GM21717 (cell line): ENCODE measurements at regions not wholly inside any gene's neighbourhood (a gene's known extent, or its start where the extent isn't known, plus 50 kb on each side); places are given as distances from the start of the nearest gene placed in this dataset.

ENCODE experiments used
- ATAC-seq: cut with Tn5 transposase; IDR thresholded peaks from one replicate; pipeline ENCODE4 v1.9.1; 2021; ENCODE audit warnings: mild to moderate bottlenecking, moderate library complexity; ENCODE audit not compliant: unreplicated experiment

DNA sequence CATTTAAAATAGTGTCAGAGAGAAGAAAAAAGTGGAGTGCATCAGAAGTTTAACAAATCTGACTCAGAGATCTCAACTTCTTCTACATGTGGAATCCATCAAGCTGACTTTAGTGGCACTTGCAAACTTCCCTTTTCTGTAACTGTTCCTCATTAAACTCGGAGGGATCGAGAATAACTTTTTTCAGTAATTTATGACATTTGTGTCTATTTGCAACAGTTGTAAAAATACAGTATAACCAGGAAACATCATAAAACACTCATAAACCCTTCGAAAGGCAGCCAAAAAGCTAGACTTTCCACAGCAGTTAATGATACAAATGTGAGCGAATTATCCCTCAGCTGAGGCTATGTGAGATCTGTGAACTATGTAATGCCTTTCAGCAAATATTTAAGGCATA, 1936.8 kb upstream of the SEL1L start:
- no peak for ATAC-seq

DNA sequence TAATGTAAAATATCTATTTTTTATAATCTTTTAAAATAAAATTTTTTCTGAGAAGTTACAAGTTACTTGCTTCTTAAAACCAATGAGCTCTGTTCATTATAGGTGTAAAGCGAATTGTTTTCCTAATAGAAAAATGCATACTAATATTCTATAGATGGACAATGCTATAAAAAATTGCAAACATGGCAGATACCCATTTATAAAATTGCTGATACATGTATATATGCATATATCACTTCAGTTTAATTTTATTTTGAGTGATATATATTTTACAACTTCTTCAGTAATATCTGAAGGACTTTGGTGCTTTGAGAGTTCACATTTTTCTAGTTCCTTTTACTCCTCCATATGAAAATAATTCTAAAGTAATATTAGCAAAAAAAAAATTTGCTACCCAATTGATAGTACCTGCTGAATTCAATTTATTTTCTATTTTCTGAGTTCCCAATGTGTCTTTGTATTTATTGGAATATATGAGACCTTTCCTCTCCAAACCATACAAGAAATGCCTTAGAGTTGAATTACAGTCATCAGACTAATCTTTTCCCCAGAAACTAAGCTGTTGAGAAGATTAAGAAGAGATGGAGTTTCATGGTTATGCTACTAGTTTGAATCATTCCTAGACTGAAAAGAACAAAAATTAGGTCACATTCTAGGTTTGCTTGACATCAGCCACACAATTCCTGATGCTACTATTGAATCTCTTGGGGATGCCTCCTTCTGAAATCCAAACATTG, 1937.5 kb upstream of the SEL1L start:
- ATAC-seq, result no peak

DNA sequence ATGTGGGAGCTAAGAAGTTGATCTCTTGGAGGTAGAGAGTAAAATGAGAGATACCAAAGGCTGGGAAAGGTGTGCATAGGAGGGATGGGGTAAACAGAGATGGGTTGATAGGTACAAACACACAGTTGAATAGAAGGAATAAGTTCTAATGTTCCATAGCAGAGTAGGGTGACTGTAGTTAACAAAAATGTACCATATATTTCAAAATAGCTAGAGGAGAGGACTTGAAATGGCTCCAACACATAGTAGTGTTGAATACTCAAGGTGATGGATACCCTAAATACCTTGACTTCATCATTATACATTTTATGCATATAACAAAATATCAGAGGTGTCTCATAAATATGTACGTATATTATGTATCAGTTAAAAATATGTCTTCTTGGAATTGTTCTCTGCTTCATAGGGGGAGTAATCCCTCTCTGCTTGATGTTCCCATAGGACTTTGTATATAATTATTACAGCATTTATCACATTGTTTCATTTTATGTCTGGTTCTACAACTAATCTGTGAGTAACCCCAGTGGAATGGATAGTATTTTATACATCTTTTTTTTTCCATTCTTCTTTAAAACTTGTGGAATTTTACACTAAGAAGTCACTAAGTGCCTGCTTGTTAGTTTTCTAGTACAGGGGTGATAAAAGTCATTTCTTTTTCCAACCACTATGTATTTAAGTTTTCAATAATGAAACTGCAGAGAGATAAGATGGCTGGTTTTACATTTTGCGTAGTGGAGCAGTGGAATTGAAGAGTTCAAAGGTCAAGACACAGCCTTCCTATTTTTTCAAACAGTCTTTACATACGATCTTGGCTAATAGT, 1940.0 kb upstream of the SEL1L start:
- ATAC-seq, result no peak

DNA sequence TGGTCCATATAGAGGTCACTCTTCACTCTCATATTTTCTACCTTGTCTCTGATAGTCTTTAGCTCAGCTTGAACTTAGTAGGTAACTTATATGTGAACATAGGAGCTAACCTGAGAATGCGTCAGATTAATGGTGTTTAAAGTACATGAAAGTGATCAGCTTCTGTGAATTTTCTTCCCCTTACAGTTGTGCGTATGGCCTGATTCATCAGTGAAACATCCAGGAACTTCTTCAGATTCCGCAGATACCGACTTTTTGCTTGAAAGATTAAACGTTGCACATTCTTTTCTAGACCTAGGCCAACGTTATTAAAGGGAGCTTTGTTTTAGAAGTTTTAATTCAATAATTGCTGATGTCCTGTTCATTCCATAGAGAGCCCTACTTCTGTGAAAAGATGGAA, 1945.1 kb upstream of the SEL1L start:
- ATAC-seq, result no peak

DNA sequence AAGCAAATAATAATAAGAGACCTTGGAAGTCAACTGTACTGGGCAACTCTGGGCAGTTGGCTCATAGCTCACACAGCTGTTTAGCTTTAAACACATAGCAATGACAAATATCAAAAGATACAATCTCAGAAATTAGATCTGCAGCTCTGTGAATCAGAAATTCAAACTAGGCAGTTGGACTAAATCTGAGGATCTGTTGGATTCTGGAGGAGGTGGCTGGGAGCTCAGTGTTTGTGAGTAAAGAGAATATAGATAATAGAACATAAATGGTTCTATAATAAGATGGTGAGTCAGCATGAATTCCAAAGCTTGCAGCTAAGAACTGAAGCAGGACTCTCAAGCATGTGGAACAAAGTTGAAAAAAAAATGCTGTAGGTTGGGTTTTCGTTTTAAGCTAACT, 1949.4 kb upstream of the SEL1L start:
- no peak for ATAC-seq

DNA sequence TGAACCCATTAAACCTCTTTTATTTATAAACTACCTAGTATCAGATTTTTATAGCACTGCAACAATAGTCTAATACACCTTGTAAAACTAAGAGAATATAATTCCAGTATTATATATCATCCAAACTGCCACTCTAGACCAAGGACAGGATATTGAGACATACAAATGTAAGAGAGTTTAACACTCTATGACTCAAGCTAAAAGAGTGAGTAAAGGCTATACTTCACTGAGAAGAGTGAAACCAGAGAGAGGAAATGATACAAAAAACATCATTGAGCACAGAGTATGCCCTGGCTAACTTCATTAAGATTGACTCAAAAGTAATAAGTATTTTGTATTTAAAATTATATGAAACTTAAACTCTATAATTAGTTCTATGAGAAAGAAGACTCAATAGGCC, 1951.9 kb upstream of the SEL1L start:
- no peak for ATAC-seq

DNA sequence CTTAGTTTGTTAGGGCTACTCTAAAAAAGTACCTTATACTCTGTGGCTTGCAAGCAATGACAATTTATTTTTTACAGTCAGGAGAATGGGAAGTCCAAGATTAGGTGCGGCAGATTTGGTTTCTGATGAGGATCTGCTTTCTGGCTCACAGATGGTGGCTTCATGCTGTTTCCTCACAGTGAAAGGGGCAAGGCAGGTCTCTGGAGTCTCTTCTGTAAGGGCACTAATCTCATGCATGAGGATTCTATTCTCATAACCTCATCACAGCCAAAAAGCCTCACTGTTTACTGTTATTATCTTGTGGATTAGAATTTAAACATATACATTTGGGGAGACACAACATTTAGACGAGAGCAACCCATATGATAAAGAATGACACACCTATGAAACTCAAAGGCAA, 1957.4 kb upstream of the SEL1L start:
- no peak for ATAC-seq

DNA sequence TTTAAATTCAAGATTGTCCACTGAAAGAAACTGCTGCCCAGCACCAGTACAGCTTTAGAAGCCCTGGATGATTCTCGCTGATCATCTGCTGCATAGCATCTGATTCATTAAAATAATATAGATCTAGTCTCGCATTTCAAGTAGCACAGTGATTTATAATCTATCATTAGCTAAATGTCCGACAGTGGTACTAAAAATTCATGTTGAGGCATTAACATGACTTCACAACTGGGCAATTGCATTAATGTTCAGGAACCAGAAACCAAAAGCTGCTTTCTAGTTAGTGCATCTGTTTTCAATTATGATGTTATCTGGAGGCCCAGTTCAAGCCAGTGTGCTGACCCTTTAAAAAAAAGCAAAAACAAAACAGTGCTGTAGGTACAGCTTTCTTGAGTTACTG, 1987.2 kb upstream of the SEL1L start:
- no peak for ATAC-seq

DNA sequence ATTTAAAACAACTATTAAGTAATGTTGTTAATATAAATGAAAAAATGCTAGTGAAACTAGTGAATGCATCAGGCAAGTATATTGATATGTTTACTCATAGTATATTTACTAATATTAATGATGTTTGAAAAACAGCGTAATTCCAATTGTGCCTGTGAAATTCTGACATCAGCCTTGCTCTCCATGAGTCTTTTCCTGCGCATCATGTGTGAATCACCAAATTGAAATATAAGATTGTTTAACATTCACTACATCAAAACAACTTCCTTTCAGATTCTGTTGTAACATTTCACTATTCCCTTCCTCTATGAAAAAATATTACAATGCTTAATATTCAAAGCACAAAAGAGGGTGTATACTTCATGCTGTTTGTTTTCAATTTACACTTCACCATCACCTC, 1995.9 kb upstream of the SEL1L start:
- no peak for ATAC-seq

DNA sequence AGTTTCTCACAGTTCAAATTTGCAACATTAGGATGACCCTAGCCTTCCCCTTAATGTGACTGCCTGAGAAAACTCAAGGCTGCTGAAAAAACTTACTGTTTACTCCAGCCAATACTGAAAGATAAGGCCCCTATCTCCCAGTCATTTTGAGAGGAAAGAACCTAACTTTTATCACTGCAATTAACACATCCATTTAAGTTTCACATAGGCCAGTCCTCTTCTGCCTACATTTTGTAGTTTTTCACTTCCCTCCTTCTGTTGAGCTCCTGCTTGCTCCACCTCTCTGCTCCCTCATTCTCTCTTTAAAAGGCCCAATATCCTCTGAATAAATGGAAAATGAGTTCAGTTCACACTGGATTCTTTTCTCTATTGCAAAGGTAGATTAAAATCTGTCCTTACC, 1996.2 kb upstream of the FLRT2 start:
- ATAC-seq, result no peak

DNA sequence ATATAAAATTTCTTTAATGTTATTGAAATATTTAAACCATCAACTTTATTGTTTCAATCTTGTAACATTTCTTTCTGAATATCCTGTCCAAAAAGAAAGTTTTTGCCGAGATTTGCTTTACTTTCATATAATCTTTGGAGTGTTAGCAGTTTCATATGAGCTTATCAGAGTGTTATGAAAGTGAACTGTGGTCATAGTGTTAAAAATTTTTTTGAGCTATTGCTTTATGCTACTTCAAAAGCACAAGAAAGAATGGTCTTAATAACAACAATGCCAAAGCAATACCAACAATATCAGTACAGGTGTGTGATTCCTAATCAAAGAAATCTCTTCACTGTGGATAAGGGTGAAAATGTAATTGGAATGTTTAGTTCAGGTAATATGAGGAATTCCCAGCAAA, 1994.9 kb upstream of the FLRT2 start:
- no peak for ATAC-seq

DNA sequence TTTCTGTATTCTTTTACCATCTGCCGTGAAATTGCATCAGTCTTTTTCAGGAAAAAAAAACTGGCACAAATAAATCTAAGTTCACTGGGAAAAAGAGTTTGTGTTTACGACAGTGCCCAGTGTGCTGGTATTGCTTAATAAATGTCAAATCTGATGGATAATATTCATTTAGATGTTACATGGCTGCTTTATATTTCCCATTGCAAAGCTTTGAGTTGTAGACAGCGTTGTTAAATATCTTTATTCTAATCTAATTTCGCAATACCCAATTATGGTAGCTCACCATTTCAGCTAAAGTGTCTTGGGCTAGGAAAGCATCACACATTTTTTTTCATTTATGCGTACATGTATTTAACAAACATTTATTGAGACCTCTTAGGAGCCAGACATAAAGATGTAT, 1994.5 kb upstream of the FLRT2 start:
- no peak for ATAC-seq

DNA sequence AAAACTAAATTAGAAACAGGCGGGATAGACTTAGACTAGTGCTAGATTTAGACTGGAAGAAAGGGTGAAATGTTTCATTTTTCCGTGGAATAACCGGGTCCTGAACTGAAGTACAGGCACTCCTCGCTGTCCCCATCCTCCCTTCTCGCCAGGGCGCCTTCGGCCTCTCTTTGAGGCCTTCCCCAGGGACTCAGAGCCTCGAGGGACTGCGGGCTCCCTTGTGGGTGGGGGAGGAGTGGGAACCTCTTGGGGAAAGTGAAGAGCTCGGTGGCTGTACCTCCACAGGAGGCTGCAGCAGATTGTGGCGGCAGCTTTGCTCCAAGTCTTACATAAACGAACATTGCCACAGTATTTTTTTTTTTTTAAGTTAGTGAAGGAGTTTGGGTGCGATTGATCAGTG, 1988.8 kb upstream of the FLRT2 start:
- ATAC-seq, result no peak

DNA sequence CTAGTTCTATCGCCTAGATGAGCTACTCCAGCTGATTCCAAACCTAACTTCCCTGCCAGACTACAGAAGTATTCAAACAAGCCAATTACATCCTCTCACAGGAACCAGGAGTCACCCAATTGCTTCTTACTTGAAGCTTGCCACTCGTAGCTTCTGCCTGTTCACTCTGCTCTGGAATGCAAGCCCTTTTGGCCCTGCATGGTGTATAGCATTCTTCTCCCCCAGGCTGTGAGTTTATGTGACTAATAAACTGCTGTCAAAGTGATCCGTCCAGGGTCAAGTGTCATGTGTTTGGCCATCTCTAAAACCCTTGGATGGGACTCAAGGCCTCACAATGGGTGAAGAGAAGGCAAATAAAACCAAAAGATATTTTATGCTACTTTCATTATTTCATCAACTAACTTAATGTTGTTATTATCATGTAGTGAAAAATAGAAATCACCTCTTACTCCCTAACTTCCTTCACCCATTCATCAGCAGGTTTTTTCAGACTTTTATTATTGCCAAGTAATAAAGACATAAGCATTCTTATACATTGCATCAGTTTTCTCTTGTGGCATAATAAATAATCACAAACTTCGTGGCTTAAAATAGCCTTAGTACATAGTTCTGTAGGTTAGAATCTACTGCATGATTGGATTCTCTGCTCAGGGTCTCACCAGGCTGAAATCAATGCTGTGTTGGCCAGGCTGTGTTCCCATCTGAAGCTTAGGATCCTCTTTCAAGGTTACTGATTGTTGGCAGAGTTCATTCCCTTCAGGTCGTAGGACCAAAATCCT, 1981.7 kb upstream of the FLRT2 start:
- no peak for ATAC-seq

DNA sequence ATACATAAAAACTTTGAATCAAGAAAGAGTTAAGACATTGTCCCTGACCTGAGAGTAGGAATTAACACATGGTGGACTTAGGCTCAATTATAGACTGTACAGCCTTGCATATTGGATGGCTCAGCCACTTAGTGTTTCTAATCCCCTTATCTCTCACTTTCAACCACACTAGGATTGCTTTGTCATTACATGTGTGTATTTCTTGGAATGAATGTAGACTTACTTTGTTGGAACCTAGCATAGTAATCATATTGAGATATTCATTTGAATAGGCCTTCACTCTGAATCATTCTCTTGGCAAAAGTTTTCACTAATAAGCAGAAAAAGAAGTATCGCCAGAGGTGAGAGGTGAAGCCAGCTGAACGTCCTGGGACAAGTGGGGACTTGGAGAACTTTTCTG, 1973.9 kb upstream of the FLRT2 start:
- ATAC-seq, result no peak

DNA sequence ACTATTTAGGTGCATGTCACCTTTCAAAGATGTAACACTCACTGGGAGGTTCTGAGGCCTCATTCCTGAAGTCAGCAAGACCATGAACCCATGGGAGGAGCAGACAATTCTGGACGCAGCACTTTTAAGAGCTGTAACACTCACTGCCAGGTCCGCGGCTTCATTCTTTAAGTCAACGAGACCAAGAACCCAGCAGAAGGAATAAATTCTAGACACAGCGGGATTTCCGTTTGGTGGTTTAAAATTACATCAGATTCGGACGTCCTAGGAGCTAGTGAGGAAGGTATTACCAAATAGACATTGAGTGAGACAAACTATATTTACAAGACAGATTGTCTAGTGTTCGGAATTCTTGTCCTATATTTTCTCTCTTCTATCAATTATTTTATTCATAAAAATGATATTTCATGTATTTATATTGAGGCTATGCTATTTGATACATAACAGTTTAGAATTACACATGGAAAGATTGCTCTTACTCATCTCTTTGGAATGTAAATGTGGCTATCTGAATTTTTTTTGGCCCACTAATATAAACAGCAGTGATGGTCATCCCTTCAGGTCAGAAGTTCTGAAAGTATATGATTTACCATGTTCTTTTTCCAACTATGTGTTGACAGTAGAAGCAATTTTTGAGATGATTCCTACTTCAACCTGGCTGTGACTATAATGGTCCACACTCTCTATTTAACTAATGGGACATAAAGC, 1973.0 kb upstream of the FLRT2 start:
- no peak for ATAC-seq

DNA sequence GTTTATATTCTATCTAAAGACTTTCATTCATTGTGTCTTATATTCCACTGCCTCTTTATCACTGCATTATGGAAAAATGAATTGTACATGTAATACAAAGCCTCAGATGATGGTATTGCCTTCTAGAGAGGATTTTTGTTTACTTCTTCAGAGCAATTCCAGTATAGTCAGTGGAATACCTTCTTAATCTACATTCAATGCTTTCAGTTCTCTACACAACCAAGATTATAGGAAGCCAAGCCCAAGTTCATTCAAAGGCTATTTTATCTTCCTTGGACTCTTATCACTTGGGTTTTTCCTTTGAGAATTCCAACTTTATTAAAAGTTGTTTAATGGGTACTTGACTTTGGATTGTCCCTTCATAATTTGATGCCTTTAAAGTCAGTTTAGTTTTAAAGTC, 1971.0 kb upstream of the FLRT2 start:
- ATAC-seq, result no peak

DNA sequence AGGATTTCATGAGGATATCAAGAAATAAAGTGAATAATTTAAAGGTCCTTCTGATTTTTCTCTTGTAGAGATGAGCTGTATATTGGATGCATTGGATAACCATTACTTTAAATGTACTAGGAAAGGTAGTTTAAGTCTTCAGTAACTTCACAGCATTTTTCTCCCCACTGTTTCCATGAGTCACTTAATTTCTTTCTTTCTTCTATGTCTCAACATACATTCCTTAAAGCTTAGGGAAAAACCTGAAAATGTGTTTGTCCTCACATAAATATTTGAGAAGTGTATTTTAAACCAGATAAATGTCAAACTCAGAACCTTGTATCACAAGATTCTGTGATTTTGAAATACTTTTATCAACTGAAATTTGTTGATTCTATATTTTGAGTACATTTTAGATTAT, 1970.2 kb upstream of the FLRT2 start:
- no peak for ATAC-seq

DNA sequence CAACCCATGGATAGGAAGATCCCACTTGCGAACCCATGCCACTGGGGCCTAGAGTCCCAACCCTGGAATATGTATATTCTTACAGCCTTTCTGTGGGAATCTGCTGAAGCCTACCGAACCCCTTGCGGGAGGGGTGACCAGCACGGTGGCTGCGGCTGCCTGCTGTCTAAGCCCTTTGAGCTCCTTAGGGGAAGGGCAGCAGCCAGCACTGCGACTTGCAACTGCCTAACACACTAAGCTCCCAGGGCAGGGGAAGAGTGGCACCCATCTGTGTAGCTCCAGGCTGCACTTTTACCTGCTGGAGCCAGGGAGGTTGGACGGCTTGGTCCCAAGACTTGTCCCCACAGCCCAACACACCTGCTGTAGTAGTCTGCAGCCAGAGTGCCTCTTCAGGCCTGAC, 1968.7 kb upstream of the FLRT2 start:
- no peak for ATAC-seq

DNA sequence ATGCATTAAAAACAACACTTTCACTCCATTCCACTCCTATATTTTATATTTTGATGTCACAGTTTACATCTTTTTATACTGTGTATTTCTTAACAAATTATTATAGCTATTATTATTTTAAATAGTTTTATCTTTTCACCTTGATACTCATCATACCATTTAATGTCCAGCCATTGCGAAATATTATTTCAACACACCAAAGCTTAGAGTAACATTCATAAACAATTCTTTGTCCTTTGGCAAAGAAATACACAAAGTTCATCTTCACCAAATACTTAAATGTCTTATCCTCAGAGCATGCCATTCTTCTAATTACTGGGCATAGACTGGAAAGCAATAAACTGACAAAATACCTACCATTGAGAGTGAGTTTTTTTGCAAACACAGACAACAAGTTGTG, 1963.4 kb upstream of the FLRT2 start:
- no peak for ATAC-seq

DNA sequence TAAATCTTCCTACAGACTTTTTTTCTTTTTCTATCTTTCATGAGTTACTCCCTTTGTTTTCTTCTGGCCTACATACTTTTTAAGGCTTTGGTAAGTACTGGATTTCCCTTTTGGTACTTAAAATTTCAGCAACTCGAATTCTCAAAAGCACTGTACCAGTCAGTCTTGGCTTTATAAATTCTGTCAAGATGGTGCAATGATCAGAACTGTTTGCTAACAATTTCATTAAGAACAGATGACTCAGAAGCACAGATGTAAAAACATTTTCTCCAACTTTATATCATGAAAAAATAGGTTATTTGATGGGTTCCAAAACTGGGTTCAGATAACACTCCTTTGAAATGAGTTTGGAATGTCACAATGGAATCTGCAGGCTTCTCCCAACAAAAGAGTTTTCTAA, 1961.8 kb upstream of the FLRT2 start:
- ATAC-seq, result no peak
